ENCODE measurements at regions not wholly inside any gene's neighbourhood (a gene's known extent, or its start where the extent isn't known, plus 50 kb on each side); places are given as distances from the start of the nearest gene placed in this dataset.

DNA sequence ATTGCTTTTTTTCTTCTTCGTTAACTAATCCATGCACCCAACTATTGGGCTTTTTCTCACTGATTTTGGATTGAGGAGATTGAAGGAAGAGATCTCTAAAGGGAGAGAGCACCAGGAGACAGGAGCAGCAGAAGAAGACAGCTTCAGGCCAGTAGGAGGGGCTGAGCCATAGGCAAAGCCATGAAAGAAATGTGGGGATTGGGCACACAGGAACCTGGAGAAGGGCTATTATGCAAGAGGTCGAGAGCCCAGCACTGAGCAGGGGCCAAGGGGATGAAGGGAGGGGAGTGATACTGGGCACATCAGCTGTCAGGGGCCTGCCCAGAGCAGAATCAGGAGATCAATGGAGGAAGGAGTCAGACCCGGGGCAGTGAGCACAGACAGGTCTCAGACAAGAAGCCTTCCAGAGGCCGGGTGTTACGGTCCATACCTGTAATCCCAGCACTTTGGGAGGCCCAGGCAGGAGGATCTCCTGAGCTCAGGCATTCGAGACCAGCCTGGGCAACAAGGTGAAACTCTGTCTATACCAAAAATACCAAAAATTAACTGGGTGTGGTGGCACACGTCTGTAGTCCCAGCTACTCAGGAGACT lies 140.9 kb downstream of the BCOR start:
- Histone ChIP-seq H3K36me3 (ENCODE audit: control insufficient read depth, insufficient read depth, low read length) (no peaks in the 10 kb centered on the region), H3K4me3 (ENCODE audit: low read depth, low read length) (no peak overlapping the region), H3K27me3 (ENCODE audit: control insufficient read depth, insufficient read depth, low read length) (no peaks in the 10 kb centered on the region)
- TF ChIP-seq, protein P1, sequence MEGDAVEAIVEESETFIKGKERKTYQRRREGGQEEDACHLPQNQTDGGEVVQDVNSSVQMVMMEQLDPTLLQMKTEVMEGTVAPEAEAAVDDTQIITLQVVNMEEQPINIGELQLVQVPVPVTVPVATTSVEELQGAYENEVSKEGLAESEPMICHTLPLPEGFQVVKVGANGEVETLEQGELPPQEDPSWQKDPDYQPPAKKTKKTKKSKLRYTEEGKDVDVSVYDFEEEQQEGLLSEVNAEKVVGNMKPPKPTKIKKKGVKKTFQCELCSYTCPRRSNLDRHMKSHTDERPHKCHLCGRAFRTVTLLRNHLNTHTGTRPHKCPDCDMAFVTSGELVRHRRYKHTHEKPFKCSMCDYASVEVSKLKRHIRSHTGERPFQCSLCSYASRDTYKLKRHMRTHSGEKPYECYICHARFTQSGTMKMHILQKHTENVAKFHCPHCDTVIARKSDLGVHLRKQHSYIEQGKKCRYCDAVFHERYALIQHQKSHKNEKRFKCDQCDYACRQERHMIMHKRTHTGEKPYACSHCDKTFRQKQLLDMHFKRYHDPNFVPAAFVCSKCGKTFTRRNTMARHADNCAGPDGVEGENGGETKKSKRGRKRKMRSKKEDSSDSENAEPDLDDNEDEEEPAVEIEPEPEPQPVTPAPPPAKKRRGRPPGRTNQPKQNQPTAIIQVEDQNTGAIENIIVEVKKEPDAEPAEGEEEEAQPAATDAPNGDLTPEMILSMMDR (IDR thresholded peaks at IDR 0.05; ENCODE audit: insufficient read depth, low read length, severe bottlenecking), result no peak
- DNase-seq (ENCODE audit: low read depth) (no peak), FAIRE-seq (no peak)

DNA sequence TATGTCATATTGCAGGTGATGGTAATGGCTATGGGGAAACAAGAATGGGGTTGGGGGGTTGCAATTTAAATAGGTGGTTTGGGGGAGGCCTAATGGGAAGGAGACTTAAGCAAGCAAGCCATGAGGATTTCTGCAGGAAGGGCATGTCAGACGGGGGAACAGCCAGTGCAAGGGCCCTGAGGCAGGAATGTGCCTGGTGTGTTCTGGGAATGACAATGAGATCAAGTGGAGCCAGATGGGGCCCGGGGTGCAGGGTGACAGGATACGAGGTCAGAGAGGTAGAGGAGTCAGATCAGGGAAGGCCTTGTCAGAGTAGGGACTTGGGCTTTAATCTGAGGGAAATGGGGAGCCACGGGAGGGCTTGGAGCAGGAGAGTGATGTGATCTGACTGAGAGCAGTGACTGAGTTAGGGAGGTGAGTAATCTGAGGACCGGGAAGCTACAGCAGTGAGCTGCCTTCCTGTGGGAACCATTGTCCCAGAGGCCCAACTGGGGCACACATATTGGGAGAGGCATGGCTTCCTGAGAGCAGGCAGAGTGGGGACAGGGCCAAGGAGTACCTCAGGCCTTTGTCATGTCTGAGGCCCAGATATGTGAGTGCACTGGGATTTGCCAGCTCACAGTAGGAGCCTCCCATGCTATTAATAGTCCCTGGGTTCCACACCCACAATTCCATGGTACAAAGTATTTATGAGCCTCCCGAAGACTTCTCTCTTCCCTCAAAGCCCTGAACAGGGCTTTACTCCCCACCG lies 139.8 kb downstream of the BCOR start:
- H3K36me3 ChIP-seq (ENCODE audit: control insufficient read depth, insufficient read depth, low read length), result no peaks in the 10 kb centered on the region
- H3K4me3 ChIP-seq (ENCODE audit: low read depth, low read length), result no peak overlapping the region
- TF ChIP-seq, protein P1 (IDR thresholded peaks at IDR 0.05; ENCODE audit: insufficient read depth, low read length, severe bottlenecking), result no peak
- H3K27me3 ChIP-seq (ENCODE audit: control insufficient read depth, insufficient read depth, low read length), result no peaks in the 10 kb centered on the region
- FAIRE-seq (peak; percentile 58), DNase-seq (ENCODE audit: low read depth) (no peak)

DNA sequence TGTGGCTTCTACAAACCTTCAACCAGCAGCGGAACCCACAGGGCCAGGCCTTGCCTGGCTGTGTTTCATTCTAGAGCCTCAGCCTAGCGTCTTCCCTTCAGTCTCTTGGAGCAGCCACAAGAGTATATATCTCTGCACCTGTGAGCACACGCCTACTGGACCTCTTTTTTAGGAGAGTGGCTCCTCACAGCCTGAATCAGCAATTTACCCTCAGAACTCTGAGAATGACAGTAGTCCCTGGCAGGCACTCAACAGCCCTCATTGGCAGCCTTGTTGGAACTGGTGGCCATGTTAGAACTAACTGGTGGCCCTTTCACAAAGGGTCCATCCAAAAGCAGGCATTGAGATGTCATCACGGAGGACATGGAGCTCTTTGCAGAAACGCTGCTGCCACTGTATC lies 138.9 kb downstream of the BCOR start:
- Histone ChIP-seq H3K36me3 (ENCODE audit: control insufficient read depth, insufficient read depth, low read length) (no peaks in the 10 kb centered on the region), H3K4me3 (ENCODE audit: low read depth, low read length) (no peak overlapping the region), H3K27me3 (ENCODE audit: control insufficient read depth, insufficient read depth, low read length) (no peaks in the 10 kb centered on the region)
- TF ChIP-seq, protein P1 (IDR thresholded peaks at IDR 0.05; ENCODE audit: insufficient read depth, low read length, severe bottlenecking), result no peak
- FAIRE-seq, result no peak
- no peak for DNase-seq (ENCODE audit: low read depth)

DNA sequence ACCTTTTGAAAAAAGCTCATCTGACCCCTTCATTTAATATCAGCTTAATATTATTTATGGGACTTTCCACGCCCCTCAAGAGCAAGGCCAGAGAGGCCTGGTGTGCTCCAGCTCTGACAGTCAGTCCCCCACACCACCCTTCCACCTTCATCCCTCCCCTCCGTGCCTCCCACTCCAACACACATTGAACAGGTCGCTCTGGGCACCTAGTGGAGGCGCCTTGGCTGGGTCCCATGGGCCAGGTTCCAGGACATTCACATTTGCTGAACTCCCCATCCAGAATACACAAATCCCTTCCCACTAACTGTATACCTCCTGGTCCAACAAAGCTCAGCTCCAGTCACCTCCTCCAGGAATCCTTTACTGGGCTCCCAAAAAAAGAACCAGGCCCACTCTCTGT lies 137.5 kb downstream of the BCOR start:
- no peak for FAIRE-seq
- H3K4me3 ChIP-seq (ENCODE audit: low read depth, low read length), result no peak overlapping the region
- TF ChIP-seq, protein P1 (IDR thresholded peaks at IDR 0.05; ENCODE audit: insufficient read depth, low read length, severe bottlenecking), result no peak
- no peak for DNase-seq (ENCODE audit: low read depth)
- H3K36me3 ChIP-seq (ENCODE audit: control insufficient read depth, insufficient read depth, low read length), result no peaks in the 10 kb centered on the region
- no peaks in the 10 kb centered on the region for H3K27me3 ChIP-seq (ENCODE audit: control insufficient read depth, insufficient read depth, low read length)

DNA sequence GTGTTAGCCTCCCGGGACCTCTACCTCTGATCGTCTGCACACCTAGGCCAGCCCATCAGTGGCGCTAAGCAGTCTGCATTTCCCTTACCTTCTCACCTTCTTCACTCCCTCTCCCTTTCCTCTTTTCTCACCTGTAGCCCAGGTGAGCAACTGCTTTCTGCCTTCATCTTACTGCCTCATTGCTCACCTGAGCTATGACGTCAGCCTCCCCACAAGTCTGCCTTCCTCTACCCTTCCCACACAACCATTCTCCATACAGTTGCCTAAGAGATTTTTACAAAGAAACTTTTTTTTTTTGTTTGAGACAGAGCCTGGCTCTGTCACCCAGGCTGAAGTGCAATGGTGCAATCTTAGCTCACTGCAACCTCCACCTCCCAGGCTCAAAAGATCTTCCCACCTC lies 136.3 kb downstream of the BCOR start:
- Histone ChIP-seq H3K4me3 (ENCODE audit: low read depth, low read length) (no peak overlapping the region), H3K27me3 (ENCODE audit: control insufficient read depth, insufficient read depth, low read length) (no peaks in the 10 kb centered on the region), H3K36me3 (ENCODE audit: control insufficient read depth, insufficient read depth, low read length) (no peaks in the 10 kb centered on the region)
- no peak for FAIRE-seq
- TF ChIP-seq, protein P1 (IDR thresholded peaks at IDR 0.05; ENCODE audit: insufficient read depth, low read length, severe bottlenecking), result no peak
- DNase-seq (ENCODE audit: low read depth), result peak; percentile 53
